Bronchial epithelial cell (primary cell): ENCODE measurements at regions not wholly inside any gene's neighbourhood (a gene's known extent, or its start where the extent isn't known, plus 50 kb on each side); places are given as distances from the start of the nearest gene placed in this dataset.

ENCODE experiments used
- DNase-seq: peaks from one replicate; pipeline ENCODE4 v3.0.0-alpha.2; 2010; ENCODE audit warnings: low read depth
- FAIRE-seq: peaks from 2 replicates; lab custom pipeline; 2011; peaks lifted over from hg19 to GRCh38; lab: Jason Lieb, UNC
- H3K27me3 ChIP-seq: 2 replicates; pipeline ENCODE4 v1.5.1; 2011; ENCODE audit warnings: low read length; ENCODE audit not compliant: control insufficient read depth, insufficient read depth
- H3K36me3 ChIP-seq: 2 replicates; pipeline ENCODE4 v1.5.1; 2011; ENCODE audit warnings: low read length; ENCODE audit not compliant: control insufficient read depth, insufficient read depth
- H3K4me3 ChIP-seq: 2 replicates; pipeline ENCODE4 v1.5.1; 2011; ENCODE audit warnings: mild to moderate bottlenecking, low read depth, low read length, control low read depth
- TF ChIP-seq, protein P1 (sequence below): IDR thresholded peaks from 2 replicates; pipeline ENCODE4 v1.5.1; 2011; ENCODE audit warnings: mild to moderate bottlenecking, moderate library complexity, low read length, control low read depth, inconsistent platforms; ENCODE audit not compliant: insufficient read depth, severe bottlenecking

DNA sequence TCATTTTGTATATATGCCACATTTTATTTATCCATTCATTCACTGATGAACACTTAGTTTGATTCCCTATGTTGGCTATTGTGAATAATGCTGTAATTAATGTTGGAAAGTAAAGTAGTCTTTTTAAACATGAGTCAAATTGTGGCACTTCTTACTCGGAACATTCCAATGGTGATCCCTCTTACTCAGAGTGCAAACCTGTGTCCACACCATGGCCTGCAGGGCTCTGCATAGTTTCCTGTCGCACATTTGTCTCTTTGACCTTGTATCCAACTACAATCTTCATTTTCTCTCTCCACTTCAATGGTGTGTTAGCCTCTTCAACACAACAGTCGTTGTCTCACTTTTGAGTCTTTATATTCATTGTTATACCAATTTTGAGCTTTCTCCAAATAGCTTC is 98.1 kb upstream of the PAPPA start:
- Histone ChIP-seq H3K36me3 (no peaks in the 10 kb centered on the region), H3K4me3 (no peak overlapping the region), H3K27me3 (no peaks in the 10 kb centered on the region)
- FAIRE-seq (no peak), DNase-seq (peak; percentile 26)
- TF ChIP-seq, protein P1, sequence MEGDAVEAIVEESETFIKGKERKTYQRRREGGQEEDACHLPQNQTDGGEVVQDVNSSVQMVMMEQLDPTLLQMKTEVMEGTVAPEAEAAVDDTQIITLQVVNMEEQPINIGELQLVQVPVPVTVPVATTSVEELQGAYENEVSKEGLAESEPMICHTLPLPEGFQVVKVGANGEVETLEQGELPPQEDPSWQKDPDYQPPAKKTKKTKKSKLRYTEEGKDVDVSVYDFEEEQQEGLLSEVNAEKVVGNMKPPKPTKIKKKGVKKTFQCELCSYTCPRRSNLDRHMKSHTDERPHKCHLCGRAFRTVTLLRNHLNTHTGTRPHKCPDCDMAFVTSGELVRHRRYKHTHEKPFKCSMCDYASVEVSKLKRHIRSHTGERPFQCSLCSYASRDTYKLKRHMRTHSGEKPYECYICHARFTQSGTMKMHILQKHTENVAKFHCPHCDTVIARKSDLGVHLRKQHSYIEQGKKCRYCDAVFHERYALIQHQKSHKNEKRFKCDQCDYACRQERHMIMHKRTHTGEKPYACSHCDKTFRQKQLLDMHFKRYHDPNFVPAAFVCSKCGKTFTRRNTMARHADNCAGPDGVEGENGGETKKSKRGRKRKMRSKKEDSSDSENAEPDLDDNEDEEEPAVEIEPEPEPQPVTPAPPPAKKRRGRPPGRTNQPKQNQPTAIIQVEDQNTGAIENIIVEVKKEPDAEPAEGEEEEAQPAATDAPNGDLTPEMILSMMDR: no peak

DNA sequence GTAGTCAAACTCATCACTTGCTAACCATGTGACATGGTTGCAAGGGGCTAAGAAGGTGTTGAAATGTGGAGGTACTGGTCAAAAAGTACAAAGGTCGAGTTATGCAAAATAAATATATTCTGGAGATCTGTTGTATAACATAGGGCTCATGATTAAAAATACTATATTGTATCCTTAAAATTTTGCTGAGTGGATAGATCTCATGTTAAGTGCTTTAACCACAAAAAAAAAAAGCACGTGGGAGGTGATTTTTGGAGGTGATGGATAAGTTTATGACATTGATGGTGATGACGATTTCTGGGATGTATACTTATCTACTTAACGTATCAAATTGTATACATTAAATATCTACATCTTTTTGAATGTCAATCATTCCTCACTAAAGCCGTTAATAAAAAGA is 96.2 kb upstream of the PAPPA start:
- H3K36me3 ChIP-seq: no peaks in the 10 kb centered on the region
- H3K4me3 ChIP-seq: no peak overlapping the region
- FAIRE-seq: no peak
- TF ChIP-seq, protein P1: no peak
- H3K27me3 ChIP-seq: no peaks in the 10 kb centered on the region
- DNase-seq: no peak

DNA sequence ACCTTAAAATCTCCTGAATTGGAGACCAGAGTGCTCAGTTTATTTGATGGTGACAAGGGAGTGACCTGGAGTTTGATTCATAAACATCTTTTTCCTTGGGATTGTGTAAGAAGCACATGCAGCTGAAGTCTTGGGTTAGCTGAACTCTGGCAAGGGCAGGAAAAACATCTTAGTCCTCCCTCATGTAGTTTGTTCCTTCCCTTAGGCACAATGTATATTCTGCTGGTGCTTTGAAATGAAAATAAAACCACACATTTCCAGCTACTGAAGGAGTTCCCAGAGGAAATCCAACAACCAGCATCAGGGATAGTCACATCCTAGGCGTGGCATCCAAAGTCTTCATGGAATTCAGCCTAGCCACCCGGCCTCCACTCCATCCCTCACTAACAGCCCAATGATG is 95.2 kb upstream of the PAPPA start:
- H3K27me3 ChIP-seq: no peaks in the 10 kb centered on the region
- DNase-seq (no peak), FAIRE-seq (no peak)
- TF ChIP-seq, protein P1: no peak
- no peaks in the 10 kb centered on the region for H3K36me3 ChIP-seq
- H3K4me3 ChIP-seq: no peak overlapping the region

DNA sequence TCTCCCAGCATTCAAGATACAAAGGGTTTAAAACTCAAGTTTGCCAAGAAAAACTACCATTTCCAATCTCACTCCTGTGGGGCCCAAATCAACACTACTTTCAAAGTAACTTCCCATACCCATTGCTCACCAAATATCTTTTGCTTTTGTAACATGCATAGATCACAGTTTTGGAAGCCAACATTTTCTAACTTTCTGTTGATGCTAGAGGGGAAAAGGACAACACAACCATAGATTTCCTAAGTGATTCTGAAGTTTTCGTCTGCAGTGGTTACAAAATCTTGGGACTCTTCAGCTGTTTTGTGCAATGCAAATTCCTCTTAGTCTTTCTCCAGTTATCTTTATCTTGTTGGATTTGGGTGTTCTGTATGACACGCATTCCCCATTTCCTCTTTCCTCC is 94.1 kb upstream of the PAPPA start:
- Histone ChIP-seq H3K36me3 (no peaks in the 10 kb centered on the region), H3K27me3 (no peaks in the 10 kb centered on the region), H3K4me3 (no peak overlapping the region)
- no peak for DNase-seq
- FAIRE-seq: no peak
- TF ChIP-seq, protein P1: no peak

DNA sequence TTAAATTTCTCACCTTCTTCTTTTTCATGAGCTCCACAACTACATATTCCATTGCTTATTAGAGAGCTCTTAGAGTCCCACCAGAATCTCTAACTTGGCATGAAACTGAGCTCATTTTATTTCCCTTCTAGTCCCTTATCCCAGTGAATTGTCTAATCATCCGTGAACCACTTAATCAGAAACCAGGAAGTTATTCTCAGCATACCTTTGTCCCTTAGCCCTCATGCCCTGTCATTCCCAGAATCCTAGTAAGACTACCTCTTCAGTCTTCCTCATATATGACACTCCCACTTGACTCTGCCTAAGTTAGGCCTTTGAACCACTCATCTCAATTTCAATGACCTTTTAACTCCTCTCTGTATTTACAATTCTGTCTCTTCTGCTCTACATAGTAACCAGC is 93.0 kb upstream of the PAPPA start:
- H3K27me3 ChIP-seq: no peaks in the 10 kb centered on the region
- FAIRE-seq: no peak
- H3K4me3 ChIP-seq: no peak overlapping the region
- H3K36me3 ChIP-seq: no peaks in the 10 kb centered on the region
- no peak for DNase-seq
- TF ChIP-seq, protein P1: no peak

DNA sequence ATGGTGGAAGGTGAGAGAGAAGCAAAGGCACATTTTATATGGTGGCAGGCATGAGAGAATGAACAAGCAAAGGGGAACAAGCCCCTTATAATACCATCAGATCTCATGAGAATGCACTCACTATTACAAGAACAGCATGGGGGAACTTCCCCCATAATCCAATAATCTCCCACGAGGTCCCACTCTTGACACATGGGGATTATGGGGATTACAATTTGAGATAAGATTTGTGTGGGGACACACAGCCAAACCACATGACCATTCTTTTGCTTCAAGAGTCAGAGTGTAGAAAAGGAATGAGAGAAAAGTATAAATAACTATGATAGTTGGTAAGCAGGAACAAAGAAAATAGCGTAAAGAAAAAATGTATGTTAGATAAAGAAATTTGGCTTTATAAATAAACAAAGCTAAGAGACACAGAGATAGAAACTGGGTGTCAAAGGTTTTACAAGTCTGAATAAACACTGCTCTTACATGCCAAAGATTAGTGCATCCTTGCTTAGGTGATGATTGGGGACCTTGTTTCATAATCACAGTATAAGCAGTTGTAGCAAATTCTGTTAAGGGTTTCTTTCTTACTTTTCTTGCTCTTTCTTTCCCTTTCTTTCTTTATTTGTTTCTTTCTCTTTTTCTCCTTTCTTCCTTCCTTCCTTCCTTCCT is 91.9 kb upstream of the PAPPA start:
- TF ChIP-seq, protein P1: no peak
- Histone ChIP-seq H3K27me3 (no peaks in the 10 kb centered on the region), H3K36me3 (no peaks in the 10 kb centered on the region), H3K4me3 (no peak overlapping the region)
- FAIRE-seq (no peak), DNase-seq (no peak)
